Testis (tissue), 2 donors: ENCODE measurements at regions not wholly inside any gene's neighbourhood (a gene's known extent, or its start where the extent isn't known, plus 50 kb on each side); places are given as distances from the start of the nearest gene placed in this dataset.
A peak's percentile ranks its signal among the peaks of the same experiment; 100 is the strongest.
"Not testable (repeated sequence)": the region's sequence is repeated elsewhere in the genome, so short reads cannot be mapped to it uniquely, and the experiment has no call there.

Source experiments
- DNase-seq: peaks from one replicate; pipeline ENCODE4 v3.0.0-alpha.2; 2019
- H3K27ac ChIP-seq, 2 donors: fragments of 200-600 bp; sonication (generic); one replicate each; pipeline ENCODE4 v1.5.1; 2019
- H3K27me3 ChIP-seq: fragments of 200-600 bp; sonication (generic); one replicate; pipeline ENCODE4 v1.5.1; 2019
- H3K36me3 ChIP-seq: fragments of 200-600 bp; sonication (generic); one replicate; pipeline ENCODE4 v1.5.1; 2017; ENCODE audit warnings: low read depth; ENCODE audit errors: missing control alignments
- H3K4me1 ChIP-seq: fragments of 200-600 bp; sonication (generic); one replicate; pipeline ENCODE4 v1.5.1; 2019
- H3K4me3 ChIP-seq, 2 donors: fragments of 200-600 bp; sonication (generic); one replicate each; pipeline ENCODE4 v1.5.1; 2017 to 2019
- H3K9me3 ChIP-seq: fragments of 200-600 bp; sonication (generic); one replicate; pipeline ENCODE4 v1.5.1; 2017
- WGBS, 2 donors: methylation state at CpG; one replicate each; pipeline ENCODE4 v1.1.5; 2018; 5-methylcytosine and 5-hydroxymethylcytosine counted together
- intact Hi-C: fragments of 100-400 bp; cut with DNase I; formaldehyde crosslinking; loops from one replicate; pipeline ENCODE4 v1.15.1; 2023; ENCODE audit warnings: low total_unique reads

GRCh38 chr16:88227722-88228482 lies 154.9 kb upstream of the ZNF469 start:
- intact Hi-C loops, H3K36me3 ChIP-seq, H3K9me3 ChIP-seq, H3K27me3 ChIP-seq, H3K27ac ChIP-seq, DNase-seq, H3K4me3 ChIP-seq: not testable (repeated sequence)
- WGBS, 2 donors = 74 to 85% methylated on average over 8 to 30 of the region's 36 CpGs
- peaks cover 11% of the 10 kb centered on the region for H3K4me1 ChIP-seq

GRCh38 chr16:88228751-88229150 lies 154.0 kb upstream of the ZNF469 start:
- H3K4me1 ChIP-seq = peaks cover 18% of the 10 kb centered on the region
- intact Hi-C loops, H3K27me3 ChIP-seq, H3K36me3 ChIP-seq, H3K9me3 ChIP-seq, H3K27ac ChIP-seq, H3K4me3 ChIP-seq: not testable (repeated sequence)
- 55 to 56% methylated on average over 6 to 8 of the region's 8 CpGs for WGBS, 2 donors
- peak; percentile 11 for DNase-seq

- H3K4me3 ChIP-seq, H3K9me3 ChIP-seq, H3K27ac ChIP-seq, intact Hi-C loops, H3K27me3 ChIP-seq, H3K36me3 ChIP-seq, DNase-seq: not testable (repeated sequence)
- WGBS, 2 donors = 92 to 97% methylated on average over 11 to 12 of the region's 12 CpGs
- H3K4me1 ChIP-seq = peaks cover 26% of the 10 kb centered on the region
Observed at GRCh38 chr16:88229710-88230109, 153.0 kb upstream of the ZNF469 start.

- H3K9me3 ChIP-seq, H3K27me3 ChIP-seq, H3K36me3 ChIP-seq, intact Hi-C loops, H3K4me3 ChIP-seq, H3K27ac ChIP-seq: not testable (repeated sequence)
- 86 to 88% methylated on average over 6 to 8 of the region's 24 CpGs for WGBS, 2 donors
- DNase-seq = peak; percentile 10
- H3K4me1 ChIP-seq = peaks cover 31% of the 10 kb centered on the region
Observed at GRCh38 chr16:88230276-88230966, 152.3 kb upstream of the ZNF469 start.

GRCh38 chr16:88230967-88231615 lies 151.7 kb upstream of the ZNF469 start:
- H3K9me3 ChIP-seq, H3K27me3 ChIP-seq, H3K36me3 ChIP-seq, intact Hi-C loops, H3K27ac ChIP-seq, H3K4me3 ChIP-seq: not testable (repeated sequence)
- WGBS, 2 donors = 89 to 100% methylated on average over 2 to 17 of the region's 19 CpGs
- peak; percentile 13 for DNase-seq
- H3K4me1 ChIP-seq = peaks cover 35% of the 10 kb centered on the region

- H3K36me3 ChIP-seq, intact Hi-C loops, H3K27me3 ChIP-seq, H3K4me3 ChIP-seq, DNase-seq, H3K9me3 ChIP-seq: not testable (repeated sequence)
- 70 to 89% methylated on average over 8 to 13 of the region's 13 CpGs for WGBS, 2 donors
- H3K27ac ChIP-seq = peak overlapping the region in 1 of 2 donors; percentile 30
- H3K4me1 ChIP-seq = peaks cover 35% of the 10 kb centered on the region
Observed at GRCh38 chr16:88231839-88232238, 150.9 kb upstream of the ZNF469 start.

- Histone ChIP-seq H3K27ac (peak overlapping the region in 1 of 2 donors; percentile 73), H3K4me1 (peaks cover 35% of the 10 kb centered on the region)
- H3K36me3 ChIP-seq, H3K4me3 ChIP-seq, intact Hi-C loops, H3K9me3 ChIP-seq, H3K27me3 ChIP-seq: not testable (repeated sequence)
- peak; percentile 76 for DNase-seq
- 32 to 56% methylated on average over 11 to 31 of the region's 31 CpGs for WGBS, 2 donors
Observed at GRCh38 chr16:88232401-88233258, 150.1 kb upstream of the ZNF469 start.

GRCh38 chr16:88233621-88234420 lies 148.9 kb upstream of the ZNF469 start:
- 38 to 76% methylated on average over 3 to 23 of the region's 23 CpGs for WGBS, 2 donors
- peak overlapping the region in 1 of 2 donors; percentile 69 for H3K27ac ChIP-seq

GRCh38 chr16:88234421-88235271 lies 148.1 kb upstream of the ZNF469 start:
- Histone ChIP-seq H3K4me1 (peaks cover 45% of the 10 kb centered on the region), H3K27ac (peak overlapping the region; percentile 39 to 76)
- intact Hi-C loops, H3K27me3 ChIP-seq, H3K4me3 ChIP-seq, H3K9me3 ChIP-seq, H3K36me3 ChIP-seq: not testable (repeated sequence)
- DNase-seq = peak; percentile 41
- WGBS, 2 donors = 26 to 56% methylated on average over 16 to 24 of the region's 46 CpGs

More at GRCh38 chr16:88233621-88234420, 148.9 kb upstream of the ZNF469 start:
- H3K27me3 ChIP-seq, H3K36me3 ChIP-seq, H3K4me3 ChIP-seq, H3K9me3 ChIP-seq, intact Hi-C loops: not testable (repeated sequence)
- peak; percentile 22 for DNase-seq
- peaks cover 45% of the 10 kb centered on the region for H3K4me1 ChIP-seq

- H3K4me1 ChIP-seq = peaks cover 45% of the 10 kb centered on the region
- H3K27me3 ChIP-seq, DNase-seq, H3K4me3 ChIP-seq, H3K36me3 ChIP-seq, H3K9me3 ChIP-seq, intact Hi-C loops: not testable (repeated sequence)
- H3K27ac ChIP-seq = peak overlapping the region in 1 of 2 donors; percentile 76
- 83 to 84% methylated on average over 6 of the region's 6 CpGs for WGBS, 2 donors
Observed at GRCh38 chr16:88235691-88236090, 147.1 kb upstream of the ZNF469 start.
